NCI-H460 (cell line): ENCODE measurements at regions not wholly inside any gene's neighbourhood (a gene's known extent, or its start where the extent isn't known, plus 50 kb on each side); places are given as distances from the start of the nearest gene placed in this dataset.
"Not testable (repeated sequence)": the region's sequence is repeated elsewhere in the genome, so short reads cannot be mapped to it uniquely, and the experiment has no call there.

Experiments
- DNase-seq: peaks from one replicate; pipeline ENCODE4 v3.0.0-alpha.2; 2016; ENCODE audit warnings: low read depth; ENCODE audit errors: extremely low read depth

- DNase-seq, result peak; percentile 19
Observed at GRCh38 chr5:21341948-21342261, 1353.9 kb upstream of the CDH18 start.

- not testable (repeated sequence) for DNase-seq
Observed at GRCh38 chr5:21341203-21341947, 1353.4 kb upstream of the CDH18 start.

GRCh38 chr5:21340233-21340632 lies 1352.2 kb upstream of the CDH18 start:
- not testable (repeated sequence) for DNase-seq

- DNase-seq, result not testable (repeated sequence)
Observed at GRCh38 chr5:21336478-21336877, 1348.5 kb upstream of the CDH18 start.

GRCh38 chr5:21315376-21315775 lies 1327.4 kb upstream of the CDH18 start:
- not testable (repeated sequence) for DNase-seq

- DNase-seq, result not testable (repeated sequence)
Observed at GRCh38 chr5:21301205-21301604, 1313.2 kb upstream of the CDH18 start.

- not testable (repeated sequence) for DNase-seq
Observed at GRCh38 chr5:21274361-21274760, 1286.4 kb upstream of the CDH18 start.

GRCh38 chr5:21263361-21263760 lies 1275.4 kb upstream of the CDH18 start:
- no peak for DNase-seq

GRCh38 chr5:21254161-21254560 lies 1266.2 kb upstream of the CDH18 start:
- no peak for DNase-seq

- no peak for DNase-seq
Observed at GRCh38 chr5:21244982-21245381, 1257.0 kb upstream of the CDH18 start.

- no peak for DNase-seq
Observed at GRCh38 chr5:21238786-21239185, 1250.8 kb upstream of the CDH18 start.

- no peak for DNase-seq
Observed at GRCh38 chr5:21237461-21237860, 1249.5 kb upstream of the CDH18 start.

- no peak for DNase-seq
Observed at GRCh38 chr5:21236971-21237427, 1249.0 kb upstream of the CDH18 start.

GRCh38 chr5:21236104-21236503 lies 1248.1 kb upstream of the CDH18 start:
- no peak for DNase-seq

GRCh38 chr5:21225223-21226064 lies 1237.4 kb upstream of the CDH18 start:
- no peak for DNase-seq

GRCh38 chr5:21221616-21222015 lies 1233.6 kb upstream of the CDH18 start:
- no peak for DNase-seq

- DNase-seq, result no peak
Observed at GRCh38 chr5:21219966-21220365, 1232.0 kb upstream of the CDH18 start.

GRCh38 chr5:21219251-21219650 lies 1231.3 kb upstream of the CDH18 start:
- DNase-seq, result no peak

GRCh38 chr5:21212026-21212425 lies 1224.0 kb upstream of the CDH18 start:
- no peak for DNase-seq

GRCh38 chr5:21209409-21209808 lies 1221.4 kb upstream of the CDH18 start:
- no peak for DNase-seq

- no peak for DNase-seq
Observed at GRCh38 chr5:21199087-21199486, 1211.1 kb upstream of the CDH18 start.

GRCh38 chr5:21195145-21195544 lies 1207.1 kb upstream of the CDH18 start:
- no peak for DNase-seq
